HepG2 (cell line): ENCODE measurements at regions not wholly inside any gene's neighbourhood (a gene's known extent, or its start where the extent isn't known, plus 50 kb on each side); places are given as distances from the start of the nearest gene placed in this dataset.

ENCODE experiments used
- ATAC-seq: fragments of 200-7000 bp; cut with Tn5 transposase; 3 replicates; pipeline ENCODE4 v1.9.1; 2020; ENCODE audit warnings: mild to moderate bottlenecking, moderate library complexity
- BruUV-seq: library from RNA; stranded (reverse); fragments of 400-500 nt; replicated peaks from 2 replicates; lab custom pipeline; 2021; lab: Mats Ljungman, UMichigan
- CTCF ChIA-PET: fragments of 300-600 bp; formaldehyde crosslinking; extraction: SDS; loops from one replicate; lab custom pipeline; 2021; ENCODE audit warnings: low total read pairs, inconsistent platforms, low intra/inter-chr PET ratio; lab: Yijun Ruan, JAX
- POLR2A ChIA-PET: fragments of 350-600 bp; sonication (Branson Sonifier 250); formaldehyde crosslinking; loops from one replicate; lab custom pipeline; 2020; ENCODE audit warnings: antibody characterized with exemption, inconsistent platforms; lab: Yijun Ruan, JAX
- DNase-seq: peaks from one replicate; pipeline ENCODE4 v3.0.0-alpha.2; 2015; ENCODE audit warnings: low spot score
- FAIRE-seq: peaks from 3 replicates; lab custom pipeline; 2011; peaks lifted over from hg19 to GRCh38; lab: Jason Lieb, UNC
- H2AFZ ChIP-seq: one replicate; pipeline ENCODE4 v1.6.1; 2011; ENCODE audit warnings: low read length, inconsistent platforms
- H3K27ac ChIP-seq: fragments of 300-600 bp; 3 replicates; pipeline ENCODE4 v1.8.0; 2011; ENCODE audit warnings: mixed run types, mild to moderate bottlenecking, mixed read lengths, low read length, inconsistent platforms; ENCODE audit not compliant: insufficient read depth; ENCODE audit errors: extremely low read length
- H3K27me3 ChIP-seq, 2 experiments: fragments of 200-600 bp in 1 of 2; 2 replicates in 1 of 2; 3 replicates in 1 of 2; pipeline versions ENCODE4 v1.6.0 to v1.8.0; 2011; ENCODE audit warnings: low read length in 2 of 2, mild to moderate bottlenecking in 2 of 2, moderate library complexity in 2 of 2, inconsistent platforms in 1 of 2; ENCODE audit not compliant: insufficient read depth in 2 of 2, control insufficient read depth in 1 of 2
- H3K36me3 ChIP-seq, 2 experiments: fragments of 200-600 bp in 1 of 2; replicated peaks in 1 of 2; 2 replicates in 1 of 2; 3 replicates in 1 of 2; pipeline versions ENCODE4 v1.5.1 to v1.8.0; 2011; ENCODE audit warnings: low read length in 2 of 2, inconsistent platforms in 1 of 2; ENCODE audit not compliant: insufficient read depth in 2 of 2, control insufficient read depth in 1 of 2
- H3K4me1 ChIP-seq: 2 replicates; pipeline ENCODE4 v1.5.1; 2012; ENCODE audit warnings: low read length, inconsistent platforms; ENCODE audit not compliant: insufficient read depth
- H3K4me2 ChIP-seq: 2 replicates; pipeline ENCODE4 v1.6.0; 2011; ENCODE audit warnings: low read depth, low read length, inconsistent platforms
- H3K4me3 ChIP-seq, 3 experiments: fragments of 200-600 bp in 1 of 3; sonication (generic), shearing (Covaris generic) in 1 of 3; replicated peaks in 1 of 3; 2 replicates each; pipeline ENCODE4 v1.5.1; 2011 to 2016; ENCODE audit warnings: low read length in 3 of 3, inconsistent platforms in 2 of 3, low read depth in 2 of 3, mild to moderate bottlenecking in 2 of 3, control low read depth in 1 of 3, mixed read lengths in 1 of 3; ENCODE audit not compliant: insufficient read depth in 1 of 3
- H3K79me2 ChIP-seq: one replicate; pipeline ENCODE4 v1.6.1; 2011; ENCODE audit warnings: low read length, inconsistent platforms; ENCODE audit not compliant: insufficient read depth
- H3K9ac ChIP-seq: 2 replicates; pipeline ENCODE4 v1.6.0; 2011; ENCODE audit warnings: mild to moderate bottlenecking, low read depth, low read length, inconsistent platforms; ENCODE audit not compliant: insufficient read depth
- H3K9me3 ChIP-seq: 2 replicates; pipeline ENCODE4 v1.5.1; 2012; ENCODE audit warnings: mild to moderate bottlenecking, low read length
- H4K20me1 ChIP-seq: 2 replicates; pipeline ENCODE4 v1.6.0; 2011; ENCODE audit warnings: inconsistent platforms, mild to moderate bottlenecking, low read length, moderate library complexity; ENCODE audit not compliant: insufficient read depth
- KLF6 ChIP-seq: IDR thresholded peaks from 2 replicates; pipeline ENCODE4 v1.8.0; 2016; ENCODE audit warnings: missing biosample characterization, missing genetic modification reagents
- MED1 ChIP-seq: sonication (generic); formaldehyde crosslinking; IDR thresholded peaks from 2 replicates; pipeline ENCODE4 v1.4.0; 2020; ENCODE audit warnings: missing genetic modification reagents
- MXD4 ChIP-seq: IDR thresholded peaks from 2 replicates; pipeline ENCODE4 v1.6.1; 2016; ENCODE audit warnings: mild to moderate bottlenecking, missing biosample characterization, missing genetic modification reagents
- MZF1 ChIP-seq: sonication (generic); formaldehyde crosslinking; IDR thresholded peaks from 2 replicates; pipeline ENCODE4 v1.8.1; 2023; ENCODE audit warnings: mild to moderate bottlenecking, missing genetic modification reagents, borderline replicate concordance
- SUZ12 ChIP-seq: fragments of 150-350 bp; IDR thresholded peaks from 2 replicates; pipeline ENCODE4 v1.6.1; 2014; ENCODE audit warnings: low read depth, low read length
- ZIK1 ChIP-seq: sonication (generic); formaldehyde crosslinking; IDR thresholded peaks from 2 replicates; pipeline ENCODE4 v1.5.0; 2020; ENCODE audit warnings: mild to moderate bottlenecking, low read depth, missing genetic modification reagents, borderline replicate concordance
- ZMYM3 ChIP-seq: sonication (generic); formaldehyde crosslinking; IDR thresholded peaks from 2 replicates; pipeline ENCODE4 v1.5.1; 2020; ENCODE audit warnings: mild to moderate bottlenecking, missing genetic modification reagents
- ZNF232 ChIP-seq: sonication (generic); formaldehyde crosslinking; IDR thresholded peaks from 2 replicates; pipeline ENCODE4 v1.4.0; 2020; ENCODE audit warnings: missing genetic modification reagents, borderline replicate concordance
- ZNF563 ChIP-seq: sonication (generic); formaldehyde crosslinking; IDR thresholded peaks from 2 replicates; pipeline ENCODE4 v1.8.0; 2022; ENCODE audit warnings: mild to moderate bottlenecking, moderate library complexity, missing genetic modification reagents
- ZNF788 ChIP-seq: sonication (generic); formaldehyde crosslinking; IDR thresholded peaks from 2 replicates; pipeline ENCODE4 v1.5.0; 2020; ENCODE audit warnings: mild to moderate bottlenecking, missing genetic modification reagents, borderline replicate concordance
- WGBS: methylation state at CpG from one replicate; pipeline ENCODE4 v1.1.6; 2017; ENCODE audit warnings: low lambda C conversion rate; 5-methylcytosine and 5-hydroxymethylcytosine counted together
- in situ Hi-C: cut with HindIII; loops from 2 replicates; pipeline ENCODE4 v1.10.0; 2017; ENCODE audit warnings: low pct_unique_long_range_greater_than_20kb; ENCODE audit not compliant: extremely low pct_ligation_motif_present
- intact Hi-C: fragments of 100-400 bp; cut with micrococcal nuclease; formaldehyde crosslinking; loops from one replicate; pipeline ENCODE4 v1.10.0; 2022; ENCODE audit not compliant: unreplicated experiment
- TF ChIP-seq, protein P1 (sequence below): sonication (generic); formaldehyde crosslinking; IDR thresholded peaks from 2 replicates; pipeline ENCODE4 v1.5.0; 2020; ENCODE audit warnings: mild to moderate bottlenecking, missing genetic modification reagents, borderline replicate concordance
- TF ChIP-seq, protein P2 (sequence below): sonication (generic); formaldehyde crosslinking; IDR thresholded peaks from 2 replicates; pipeline ENCODE4 v1.5.1; 2020; ENCODE audit warnings: mild to moderate bottlenecking, missing genetic modification reagents, borderline replicate concordance
- TF ChIP-seq, protein P3 (sequence below): sonication (generic); formaldehyde crosslinking; IDR thresholded peaks from 2 replicates; pipeline ENCODE4 v1.8.1; 2023; ENCODE audit warnings: mild to moderate bottlenecking, missing genetic modification reagents

DNA sequence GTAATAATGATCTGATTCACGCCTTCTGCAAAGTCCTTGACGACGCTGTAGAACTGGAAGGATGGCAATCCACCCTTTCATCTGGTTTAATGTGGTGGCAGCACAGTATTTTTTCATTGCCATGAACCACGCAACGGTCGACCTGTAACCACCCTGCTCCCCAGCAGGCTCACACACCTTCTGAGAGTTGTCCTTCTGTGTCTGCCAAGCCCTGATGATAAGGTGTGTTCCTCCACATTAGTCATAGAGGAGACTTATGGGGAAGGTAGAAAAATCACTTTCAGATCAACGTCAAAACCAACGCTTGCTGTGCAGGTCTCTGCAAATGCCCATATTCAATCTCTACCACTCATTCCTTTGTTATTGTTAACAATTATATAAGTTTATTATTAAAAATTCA lies 328.7 kb downstream of the SIPA1L2 start:
- Histone ChIP-seq H3K9me3 (no peaks in the 10 kb centered on the region), H3K9ac (no peak overlapping the region), H3K36me3 (no peaks in the 10 kb centered on the region), H3K4me2 (no peak overlapping the region), H4K20me1 (no peaks in the 10 kb centered on the region), H3K27me3 (no peaks in the 10 kb centered on the region), H3K27ac (no peak overlapping the region), H3K4me3 (no peak overlapping the region), H2AFZ (no peak overlapping the region), H3K79me2 (no peaks in the 10 kb centered on the region), H3K4me1 (no peaks in the 10 kb centered on the region)
- in situ Hi-C loops (no loop called here), intact Hi-C loops (no loop called here)
- WGBS = 16% methylated on average over 7 of the region's 8 CpGs
- FAIRE-seq = no peak
- ChIA-PET POLR2A (no interaction called here), CTCF (no interaction called here)
- ATAC-seq = no peak
- no TSS peak for BruUV-seq
- no peak for DNase-seq
- TF ChIP-seq KLF6 = no peak
- TF ChIP-seq MXD4 (CRISPR knock-in tag) = no peak
- TF ChIP-seq, protein P1, sequence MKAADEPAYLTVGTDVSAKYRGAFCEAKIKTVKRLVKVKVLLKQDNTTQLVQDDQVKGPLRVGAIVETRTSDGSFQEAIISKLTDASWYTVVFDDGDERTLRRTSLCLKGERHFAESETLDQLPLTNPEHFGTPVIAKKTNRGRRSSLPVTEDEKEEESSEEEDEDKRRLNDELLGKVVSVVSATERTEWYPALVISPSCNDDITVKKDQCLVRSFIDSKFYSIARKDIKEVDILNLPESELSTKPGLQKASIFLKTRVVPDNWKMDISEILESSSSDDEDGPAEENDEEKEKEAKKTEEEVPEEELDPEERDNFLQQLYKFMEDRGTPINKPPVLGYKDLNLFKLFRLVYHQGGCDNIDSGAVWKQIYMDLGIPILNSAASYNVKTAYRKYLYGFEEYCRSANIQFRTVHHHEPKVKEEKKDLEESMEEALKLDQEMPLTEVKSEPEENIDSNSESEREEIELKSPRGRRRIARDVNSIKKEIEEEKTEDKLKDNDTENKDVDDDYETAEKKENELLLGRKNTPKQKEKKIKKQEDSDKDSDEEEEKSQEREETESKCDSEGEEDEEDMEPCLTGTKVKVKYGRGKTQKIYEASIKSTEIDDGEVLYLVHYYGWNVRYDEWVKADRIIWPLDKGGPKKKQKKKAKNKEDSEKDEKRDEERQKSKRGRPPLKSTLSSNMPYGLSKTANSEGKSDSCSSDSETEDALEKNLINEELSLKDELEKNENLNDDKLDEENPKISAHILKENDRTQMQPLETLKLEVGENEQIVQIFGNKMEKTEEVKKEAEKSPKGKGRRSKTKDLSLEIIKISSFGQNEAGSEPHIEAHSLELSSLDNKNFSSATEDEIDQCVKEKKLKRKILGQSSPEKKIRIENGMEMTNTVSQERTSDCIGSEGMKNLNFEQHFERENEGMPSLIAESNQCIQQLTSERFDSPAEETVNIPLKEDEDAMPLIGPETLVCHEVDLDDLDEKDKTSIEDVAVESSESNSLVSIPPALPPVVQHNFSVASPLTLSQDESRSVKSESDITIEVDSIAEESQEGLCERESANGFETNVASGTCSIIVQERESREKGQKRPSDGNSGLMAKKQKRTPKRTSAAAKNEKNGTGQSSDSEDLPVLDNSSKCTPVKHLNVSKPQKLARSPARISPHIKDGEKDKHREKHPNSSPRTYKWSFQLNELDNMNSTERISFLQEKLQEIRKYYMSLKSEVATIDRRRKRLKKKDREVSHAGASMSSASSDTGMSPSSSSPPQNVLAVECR (CRISPR knock-in tag) = no peak
- no peak for TF ChIP-seq ZMYM3 (CRISPR knock-in tag)
- no peak for TF ChIP-seq SUZ12
- TF ChIP-seq ZNF232 = no peak
- no peak for TF ChIP-seq MZF1 (CRISPR knock-in tag)
- TF ChIP-seq ZIK1 (CRISPR knock-in tag) = no peak
- TF ChIP-seq, protein P2, sequence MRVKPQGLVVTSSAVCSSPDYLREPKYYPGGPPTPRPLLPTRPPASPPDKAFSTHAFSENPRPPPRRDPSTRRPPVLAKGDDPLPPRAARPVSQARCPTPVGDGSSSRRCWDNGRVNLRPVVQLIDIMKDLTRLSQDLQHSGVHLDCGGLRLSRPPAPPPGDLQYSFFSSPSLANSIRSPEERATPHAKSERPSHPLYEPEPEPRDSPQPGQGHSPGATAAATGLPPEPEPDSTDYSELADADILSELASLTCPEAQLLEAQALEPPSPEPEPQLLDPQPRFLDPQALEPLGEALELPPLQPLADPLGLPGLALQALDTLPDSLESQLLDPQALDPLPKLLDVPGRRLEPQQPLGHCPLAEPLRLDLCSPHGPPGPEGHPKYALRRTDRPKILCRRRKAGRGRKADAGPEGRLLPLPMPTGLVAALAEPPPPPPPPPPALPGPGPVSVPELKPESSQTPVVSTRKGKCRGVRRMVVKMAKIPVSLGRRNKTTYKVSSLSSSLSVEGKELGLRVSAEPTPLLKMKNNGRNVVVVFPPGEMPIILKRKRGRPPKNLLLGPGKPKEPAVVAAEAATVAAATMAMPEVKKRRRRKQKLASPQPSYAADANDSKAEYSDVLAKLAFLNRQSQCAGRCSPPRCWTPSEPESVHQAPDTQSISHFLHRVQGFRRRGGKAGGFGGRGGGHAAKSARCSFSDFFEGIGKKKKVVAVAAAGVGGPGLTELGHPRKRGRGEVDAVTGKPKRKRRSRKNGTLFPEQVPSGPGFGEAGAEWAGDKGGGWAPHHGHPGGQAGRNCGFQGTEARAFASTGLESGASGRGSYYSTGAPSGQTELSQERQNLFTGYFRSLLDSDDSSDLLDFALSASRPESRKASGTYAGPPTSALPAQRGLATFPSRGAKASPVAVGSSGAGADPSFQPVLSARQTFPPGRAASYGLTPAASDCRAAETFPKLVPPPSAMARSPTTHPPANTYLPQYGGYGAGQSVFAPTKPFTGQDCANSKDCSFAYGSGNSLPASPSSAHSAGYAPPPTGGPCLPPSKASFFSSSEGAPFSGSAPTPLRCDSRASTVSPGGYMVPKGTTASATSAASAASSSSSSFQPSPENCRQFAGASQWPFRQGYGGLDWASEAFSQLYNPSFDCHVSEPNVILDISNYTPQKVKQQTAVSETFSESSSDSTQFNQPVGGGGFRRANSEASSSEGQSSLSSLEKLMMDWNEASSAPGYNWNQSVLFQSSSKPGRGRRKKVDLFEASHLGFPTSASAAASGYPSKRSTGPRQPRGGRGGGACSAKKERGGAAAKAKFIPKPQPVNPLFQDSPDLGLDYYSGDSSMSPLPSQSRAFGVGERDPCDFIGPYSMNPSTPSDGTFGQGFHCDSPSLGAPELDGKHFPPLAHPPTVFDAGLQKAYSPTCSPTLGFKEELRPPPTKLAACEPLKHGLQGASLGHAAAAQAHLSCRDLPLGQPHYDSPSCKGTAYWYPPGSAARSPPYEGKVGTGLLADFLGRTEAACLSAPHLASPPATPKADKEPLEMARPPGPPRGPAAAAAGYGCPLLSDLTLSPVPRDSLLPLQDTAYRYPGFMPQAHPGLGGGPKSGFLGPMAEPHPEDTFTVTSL = no peak
- no peak for TF ChIP-seq MED1
- TF ChIP-seq, protein P3, sequence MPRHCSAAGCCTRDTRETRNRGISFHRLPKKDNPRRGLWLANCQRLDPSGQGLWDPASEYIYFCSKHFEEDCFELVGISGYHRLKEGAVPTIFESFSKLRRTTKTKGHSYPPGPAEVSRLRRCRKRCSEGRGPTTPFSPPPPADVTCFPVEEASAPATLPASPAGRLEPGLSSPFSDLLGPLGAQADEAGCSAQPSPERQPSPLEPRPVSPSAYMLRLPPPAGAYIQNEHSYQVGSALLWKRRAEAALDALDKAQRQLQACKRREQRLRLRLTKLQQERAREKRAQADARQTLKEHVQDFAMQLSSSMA = no peak
- TF ChIP-seq ZNF563 (CRISPR knock-in tag) = no peak
- no peak for TF ChIP-seq ZNF788 (CRISPR knock-in tag)
